Heart left ventricle (tissue), 13 donors: ENCODE measurements at regions not wholly inside any gene's neighbourhood (a gene's known extent, or its start where the extent isn't known, plus 50 kb on each side); places are given as distances from the start of the nearest gene placed in this dataset.

Source experiments
- CTCF ChIP-seq, 12 donors: fragments of 200-600 bp; sonication (generic) in 4 of 12; IDR thresholded peaks; one replicate each; pipeline versions ENCODE4 v1.5.0 to v1.8.0; 2018 to 2022; ENCODE audit warnings: antibody characterized with exemption in 12 of 12, mild to moderate bottlenecking in 5 of 12
- POLR2A ChIP-seq, 2 donors: fragments of 450-650 bp; IDR thresholded peaks; one replicate each; pipeline ENCODE4 v1.6.1; 2017; ENCODE audit warnings: antibody characterized with exemption in 2 of 2, mild to moderate bottlenecking in 2 of 2, moderate library complexity in 2 of 2
- donor health status: ischemic (EF 13 %, LVEDD 7.1; RV severe dilation, severe dysfunction).
- donor health status: DM: no; HTN: yes; CAD: no.
- donor health status: DM: no; HTN: no; CAD: no.
- donor health status: ischemic (EF 25% LVEDD 6.9; RV normal size, moderate dysfunction).
- donor health status: ischemic (EF 25% LVEDD 5.7; RV mildly dilated, moderate dysfunction).
- donor health status: ischemic (EF 35%, LVEDD 5.7; RV mildly dilated, moderate dysfunction).
- donor health status: nonischemic (EF 11% LVEDD 7.7; RV severe dilation, severe dysfunction).
- donor health status: DM: yes; HTN: yes; CAD: no.
- donor health status: PGD.
- donor health status: ischemic (EF 29% LVEDD 5.4; RV normal size, mild dysfunction).
- donor health status: nonischemic (EF 23%, LVEDD 6.1; RV moderate dilation, normal function).

DNA sequence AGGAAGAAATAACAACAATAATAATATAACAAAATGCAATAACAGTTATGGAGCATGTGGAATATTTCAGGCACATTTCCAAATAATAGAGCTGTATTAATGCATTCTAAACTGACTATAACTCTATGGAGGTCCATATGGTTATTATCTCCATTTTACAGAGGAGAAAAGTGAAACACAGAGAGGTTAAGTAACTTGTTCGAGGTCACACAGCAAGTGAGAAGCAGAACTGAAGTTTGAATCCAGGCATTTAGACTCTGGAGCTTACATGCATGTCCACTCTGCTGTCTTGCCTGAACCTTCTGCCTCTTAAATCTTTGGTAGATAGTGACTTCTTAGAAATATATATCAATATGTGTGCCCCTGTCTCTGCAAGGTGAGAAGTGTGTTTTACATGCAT is 350.8 kb downstream of the GADD45G start:
- TF ChIP-seq CTCF (IDR thresholded peaks at IDR 0.05) = no peak
- TF ChIP-seq POLR2A (IDR thresholded peaks at IDR 0.05) = no peak
